Activated CD8-positive, alpha-beta T cell treated with anti-CD3 and anti-CD28 coated beads for 36 hours (primary cell): ENCODE measurements at regions not wholly inside any gene's neighbourhood (a gene's known extent, or its start where the extent isn't known, plus 50 kb on each side); places are given as distances from the start of the nearest gene placed in this dataset.
"Not testable (repeated sequence)": the region's sequence is repeated elsewhere in the genome, so short reads cannot be mapped to it uniquely, and the experiment has no call there.

Experiments
- ATAC-seq: fragments of 200-7000 bp; cut with Tn5 transposase; one replicate; pipeline ENCODE4 v1.10.0; 2021; ENCODE audit warnings: mild to moderate bottlenecking, moderate library complexity
- CTCF ChIA-PET: fragments of 350-600 bp; sonication (Branson Sonifier 250); formaldehyde crosslinking; loops from one replicate; lab custom pipeline; 2021; ENCODE audit warnings: antibody characterized with exemption; lab: Charles Lee
- POLR2A ChIA-PET: fragments of 350-600 bp; sonication (Branson Sonifier 250); formaldehyde crosslinking; loops from one replicate; lab custom pipeline; 2021; ENCODE audit warnings: antibody characterized with exemption; lab: Charles Lee
- DNase-seq: peaks from one replicate; pipeline ENCODE4 v3.0.0-alpha.2; 2020
- H3K27ac Mint-ChIP-seq: one replicate; pipeline ENCODE4 v1.8.0; 2021; ENCODE audit warnings: mild to moderate bottlenecking, mixed read lengths
- H3K27me3 Mint-ChIP-seq: one replicate; pipeline ENCODE4 v1.8.0; 2021; ENCODE audit warnings: mixed read lengths
- H3K36me3 Mint-ChIP-seq: one replicate; pipeline ENCODE4 v1.8.0; 2021; ENCODE audit warnings: low read depth, mixed read lengths
- H3K4me1 Mint-ChIP-seq: one replicate; pipeline ENCODE4 v1.8.0; 2021; ENCODE audit warnings: low read depth, mixed read lengths
- H3K4me3 Mint-ChIP-seq: one replicate; pipeline ENCODE4 v1.8.0; 2021; ENCODE audit warnings: mild to moderate bottlenecking, moderate library complexity, mixed read lengths
- H3K9me3 Mint-ChIP-seq: one replicate; pipeline ENCODE4 v1.8.0; 2021; ENCODE audit warnings: mixed read lengths
- intact Hi-C: fragments of 100-400 bp; cut with micrococcal nuclease; formaldehyde crosslinking; loops from one replicate; pipeline ENCODE4 v1.10.0; 2022
- TF ChIP-seq, protein P1 (sequence below): fragments of 200-600 bp; IDR thresholded peaks from one replicate; pipeline ENCODE4 v1.8.0; 2022; ENCODE audit warnings: antibody characterized with exemption, mild to moderate bottlenecking

DNA sequence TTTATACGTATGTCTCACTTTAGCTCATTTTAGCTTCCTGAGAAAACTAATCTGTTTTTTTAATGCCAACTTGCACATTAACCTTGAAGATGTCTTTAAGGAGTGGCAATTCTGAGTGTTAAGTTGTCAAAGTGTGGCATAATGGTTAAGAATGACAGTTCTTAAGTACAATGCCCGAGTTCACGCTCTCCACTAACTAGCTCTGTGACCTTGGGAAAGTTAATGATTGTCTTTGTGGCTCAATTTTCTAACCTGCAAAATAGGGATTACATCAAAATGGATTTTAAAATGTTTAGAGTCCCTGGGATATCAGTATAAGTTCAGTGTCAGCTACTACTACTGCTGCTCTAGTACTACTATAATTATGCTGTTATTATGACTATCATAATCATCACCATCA lies 409.7 kb downstream of the SOCS6 start:
- no peak overlapping the region for H3K4me3 Mint-ChIP-seq
- ChIA-PET POLR2A (no interaction called here), CTCF (interaction anchor here (1.2 kb wide), 1 partner anchor 38 kb away, joined by 3 read pairs; no protein-coding TSS in a partner anchor)
- TF ChIP-seq, protein P1, sequence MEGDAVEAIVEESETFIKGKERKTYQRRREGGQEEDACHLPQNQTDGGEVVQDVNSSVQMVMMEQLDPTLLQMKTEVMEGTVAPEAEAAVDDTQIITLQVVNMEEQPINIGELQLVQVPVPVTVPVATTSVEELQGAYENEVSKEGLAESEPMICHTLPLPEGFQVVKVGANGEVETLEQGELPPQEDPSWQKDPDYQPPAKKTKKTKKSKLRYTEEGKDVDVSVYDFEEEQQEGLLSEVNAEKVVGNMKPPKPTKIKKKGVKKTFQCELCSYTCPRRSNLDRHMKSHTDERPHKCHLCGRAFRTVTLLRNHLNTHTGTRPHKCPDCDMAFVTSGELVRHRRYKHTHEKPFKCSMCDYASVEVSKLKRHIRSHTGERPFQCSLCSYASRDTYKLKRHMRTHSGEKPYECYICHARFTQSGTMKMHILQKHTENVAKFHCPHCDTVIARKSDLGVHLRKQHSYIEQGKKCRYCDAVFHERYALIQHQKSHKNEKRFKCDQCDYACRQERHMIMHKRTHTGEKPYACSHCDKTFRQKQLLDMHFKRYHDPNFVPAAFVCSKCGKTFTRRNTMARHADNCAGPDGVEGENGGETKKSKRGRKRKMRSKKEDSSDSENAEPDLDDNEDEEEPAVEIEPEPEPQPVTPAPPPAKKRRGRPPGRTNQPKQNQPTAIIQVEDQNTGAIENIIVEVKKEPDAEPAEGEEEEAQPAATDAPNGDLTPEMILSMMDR, result no peak
- DNase-seq, result no peak
- intact Hi-C loops, result no loop called here
- peaks cover 13% of the 10 kb centered on the region for H3K9me3 Mint-ChIP-seq
- no peak overlapping the region for H3K27ac Mint-ChIP-seq
- peaks cover 3% of the 10 kb centered on the region for H3K36me3 Mint-ChIP-seq
- ATAC-seq, result no peak
- H3K27me3 Mint-ChIP-seq, result no peaks in the 10 kb centered on the region
- peaks cover 2% of the 10 kb centered on the region for H3K4me1 Mint-ChIP-seq

GRCh38 chr18:70693246-70693645 lies 404.4 kb downstream of the SOCS6 start:
- H3K9me3 Mint-ChIP-seq, result peaks cover 9% of the 10 kb centered on the region
- H3K27me3 Mint-ChIP-seq, result no peaks in the 10 kb centered on the region
- TF ChIP-seq, protein P1, result no peak
- no peak overlapping the region for H3K27ac Mint-ChIP-seq
- peaks cover 3% of the 10 kb centered on the region for H3K36me3 Mint-ChIP-seq
- intact Hi-C loops, result no loop called here
- H3K4me3 Mint-ChIP-seq, result no peak overlapping the region
- ATAC-seq (no peak), DNase-seq (no peak)
- CTCF ChIA-PET, result no interaction called here
- POLR2A ChIA-PET, result no interaction called here
- peaks cover 2% of the 10 kb centered on the region for H3K4me1 Mint-ChIP-seq

DNA sequence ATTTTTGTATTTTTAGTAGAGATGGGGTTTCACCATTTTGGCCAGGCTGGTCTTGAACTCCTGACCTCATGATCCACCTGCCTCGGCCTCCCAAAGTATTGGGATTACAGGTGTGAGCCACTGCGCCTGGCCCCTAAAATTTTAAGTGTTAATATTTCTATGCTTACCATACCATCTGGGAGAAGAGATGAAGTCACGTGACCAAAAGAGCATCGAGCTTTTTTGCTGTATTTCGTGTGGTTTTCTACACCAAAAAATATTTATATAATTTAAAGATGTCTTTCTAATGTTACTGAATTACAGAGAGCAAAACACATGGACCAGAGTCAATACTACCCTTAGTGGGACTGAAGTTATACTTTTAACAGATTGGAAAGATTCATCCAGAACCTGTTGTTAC lies 400.9 kb downstream of the SOCS6 start:
- H3K36me3 Mint-ChIP-seq, H3K27me3 Mint-ChIP-seq, H3K9me3 Mint-ChIP-seq, POLR2A ChIA-PET, ATAC-seq, intact Hi-C loops, H3K4me3 Mint-ChIP-seq, H3K27ac Mint-ChIP-seq, DNase-seq, H3K4me1 Mint-ChIP-seq, CTCF ChIA-PET: not testable (repeated sequence)

DNA sequence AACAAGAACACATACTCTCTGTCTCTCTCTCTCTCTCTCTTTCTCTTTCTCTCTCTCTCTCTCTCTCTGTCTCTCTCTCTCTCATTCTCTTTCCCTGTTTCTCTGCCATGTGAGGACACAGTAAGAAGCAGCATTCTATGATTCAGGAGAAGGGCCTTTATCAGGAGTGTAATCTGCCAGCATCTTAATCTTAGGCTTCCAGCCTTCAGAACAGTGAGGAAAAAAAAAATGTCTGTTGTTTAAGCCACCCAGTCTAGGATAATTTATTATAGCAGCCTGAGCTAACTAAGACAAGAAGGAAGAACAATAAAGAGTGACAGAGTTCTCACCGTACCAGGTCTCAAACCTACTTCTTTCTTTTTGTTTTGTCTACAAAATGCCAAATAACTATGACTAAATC lies 399.4 kb downstream of the SOCS6 start:
- peaks cover 17% of the 10 kb centered on the region for H3K4me1 Mint-ChIP-seq
- H3K36me3 Mint-ChIP-seq, result no peaks in the 10 kb centered on the region
- no peak for DNase-seq
- ChIA-PET CTCF (no interaction called here), POLR2A (interaction anchor here (0.7 kb wide), 1 partner anchor 128 kb away, joined by 3 read pairs; no protein-coding TSS in a partner anchor)
- TF ChIP-seq, protein P1, result no peak
- H3K27me3 Mint-ChIP-seq, result no peaks in the 10 kb centered on the region
- H3K9me3 Mint-ChIP-seq, result peaks cover 6% of the 10 kb centered on the region
- H3K27ac Mint-ChIP-seq, result no peak overlapping the region
- intact Hi-C loops, result no loop called here
- no peak overlapping the region for H3K4me3 Mint-ChIP-seq
- no peak for ATAC-seq

- H3K36me3 Mint-ChIP-seq, result peaks cover 3% of the 10 kb centered on the region
- H3K27me3 Mint-ChIP-seq, result no peaks in the 10 kb centered on the region
- H3K4me1 Mint-ChIP-seq, result peaks cover 21% of the 10 kb centered on the region
- CTCF ChIA-PET, result interaction anchor here (1.3 kb wide), 1 partner anchor 97 kb away, joined by 4 read pairs; no protein-coding TSS in a partner anchor
- no peak overlapping the region for H3K27ac Mint-ChIP-seq
- H3K4me3 Mint-ChIP-seq, result no peak overlapping the region
- DNase-seq (no peak), ATAC-seq (no peak)
- intact Hi-C loops, result no loop called here
- TF ChIP-seq, protein P1, result no peak
- POLR2A ChIA-PET, result no interaction called here
- peaks cover 9% of the 10 kb centered on the region for H3K9me3 Mint-ChIP-seq
These were observed 396.0 kb downstream of the SOCS6 start for GRCh38 chr18:70684821-70685220.

- H3K9me3 Mint-ChIP-seq, result peaks cover 9% of the 10 kb centered on the region
- H3K27me3 Mint-ChIP-seq, result no peaks in the 10 kb centered on the region
- peaks cover 3% of the 10 kb centered on the region for H3K36me3 Mint-ChIP-seq
- DNase-seq (no peak), ATAC-seq (peak; percentile 60)
- intact Hi-C loops, result no loop called here
- H3K4me1 Mint-ChIP-seq, result peaks cover 19% of the 10 kb centered on the region
- POLR2A ChIA-PET, result no interaction called here
- CTCF ChIA-PET, result no interaction called here
- no peak overlapping the region for H3K4me3 Mint-ChIP-seq
- TF ChIP-seq, protein P1, result no peak
- peak overlapping the region; percentile 65 for H3K27ac Mint-ChIP-seq
These were observed 394.4 kb downstream of the SOCS6 start for GRCh38 chr18:70683263-70683662.
